B cell (primary cell): ENCODE measurements at regions not wholly inside any gene's neighbourhood (a gene's known extent, or its start where the extent isn't known, plus 50 kb on each side); places are given as distances from the start of the nearest gene placed in this dataset.

Experiments used
- ATAC-seq: fragments of 200-7000 bp; cut with Tn5 transposase; one replicate; pipeline ENCODE4 v1.10.0; 2021; ENCODE audit warnings: low read depth, mild to moderate bottlenecking, moderate number of reproducible peaks, moderate library complexity
- CTCF ChIA-PET: fragments of 350-600 bp; sonication (Branson Sonifier 250); formaldehyde crosslinking; loops from one replicate; lab custom pipeline; 2021; ENCODE audit warnings: antibody characterized with exemption, inconsistent platforms; lab: Charles Lee
- POLR2A ChIA-PET: fragments of 350-600 bp; sonication (Branson Sonifier 250); formaldehyde crosslinking; loops from one replicate; lab custom pipeline; 2021; ENCODE audit warnings: antibody characterized with exemption; lab: Charles Lee
- DNase-seq: peaks from one replicate; pipeline ENCODE4 v3.0.0; 2013
- H2AFZ ChIP-seq: 2 replicates; pipeline ENCODE4 v1.6.1; 2012; ENCODE audit warnings: mild to moderate bottlenecking, low read depth, low read length; ENCODE audit not compliant: insufficient read depth, poor library complexity, severe bottlenecking
- H3K27ac ChIP-seq, 2 donors: 1 replicate in 1 of 2; 2 replicates in 1 of 2; pipeline ENCODE4 v1.5.1; 2012 to 2013; ENCODE audit warnings: low read length in 2 of 2, mild to moderate bottlenecking in 2 of 2, moderate library complexity in 1 of 2
- H3K27me3 ChIP-seq, 4 experiments: fragments of 200-600 bp in 1 of 4; sonication (generic) in 1 of 4; replicated peaks in 1 of 4; 1 replicate in 2 of 4; 2 replicates in 2 of 4; pipeline versions ENCODE4 v1.6.1 to v1.7.0; 2013 to 2016; ENCODE audit warnings: low read length in 3 of 4, mild to moderate bottlenecking in 2 of 4, mixed read lengths in 1 of 4, moderate library complexity in 1 of 4; ENCODE audit not compliant: insufficient read depth in 4 of 4, control insufficient read depth in 3 of 4; ENCODE audit errors: control extremely low read depth in 1 of 4
- H3K36me3 ChIP-seq, 2 experiments: replicated peaks in 1 of 2; 1 replicate in 1 of 2; 2 replicates in 1 of 2; pipeline versions ENCODE4 v1.6.1 to v1.7.1; 2013; ENCODE audit warnings: low read length in 1 of 2; ENCODE audit not compliant: insufficient read depth in 2 of 2, control insufficient read depth in 1 of 2; ENCODE audit errors: control extremely low read depth in 1 of 2, extremely low read depth in 1 of 2
- H3K4me1 ChIP-seq, 2 donors: fragments of 200-600 bp in 1 of 2; sonication (generic) in 1 of 2; 1 replicate in 1 of 2; 2 replicates in 1 of 2; pipeline versions ENCODE4 v1.5.1 to v1.6.1; 2013 to 2017; ENCODE audit warnings: low read length in 2 of 2; ENCODE audit not compliant: control insufficient read depth in 2 of 2, insufficient read depth in 2 of 2
- H3K4me2 ChIP-seq: replicated peaks from 2 replicates; pipeline ENCODE3; 2012; ENCODE audit warnings: mild to moderate bottlenecking, low read depth, low read length; ENCODE audit not compliant: poor library complexity, severe bottlenecking
- H3K4me3 ChIP-seq, 5 experiments: fragments of 200-600 bp in 1 of 5; sonication (generic) in 1 of 5; 1 replicate in 3 of 5; 2 replicates in 2 of 5; pipeline versions ENCODE4 v1.5.1 to v1.7.0; 2011 to 2016; ENCODE audit warnings: low read length in 4 of 5, mild to moderate bottlenecking in 4 of 5, low read depth in 2 of 5, control low read depth in 1 of 5, moderate library complexity in 1 of 5; ENCODE audit not compliant: insufficient read depth in 1 of 5; ENCODE audit errors: control extremely low read depth in 1 of 5, extremely low read depth in 1 of 5
- H3K79me2 ChIP-seq: fragments of 200-600 bp; sonication (generic); one replicate; pipeline ENCODE4 v1.6.0; 2016; ENCODE audit warnings: low read length; ENCODE audit not compliant: control insufficient read depth, insufficient read depth
- H3K9ac ChIP-seq: fragments of 200-600 bp; sonication (generic); 2 replicates; pipeline ENCODE4 v1.6.1; 2017; ENCODE audit warnings: mild to moderate bottlenecking, low read length, moderate library complexity
- H3K9me3 ChIP-seq, 3 donors: one replicate each; pipeline versions ENCODE4 v1.6.1 to v1.7.1; 2013; ENCODE audit warnings: low read length in 2 of 3; ENCODE audit not compliant: control insufficient read depth in 2 of 3, insufficient read depth in 1 of 3; ENCODE audit errors: control extremely low read depth in 1 of 3
- H4K20me1 ChIP-seq: 2 replicates; pipeline ENCODE4 v1.6.0; 2012; ENCODE audit warnings: mild to moderate bottlenecking, low read length; ENCODE audit not compliant: insufficient read depth, control insufficient read depth, poor library complexity, severe bottlenecking
- H3K27ac Mint-ChIP-seq: one replicate; pipeline ENCODE4 v1.8.0; 2021; ENCODE audit warnings: mixed read lengths
- H3K27me3 Mint-ChIP-seq: one replicate; pipeline ENCODE4 v1.8.0; 2021; ENCODE audit warnings: mixed read lengths
- H3K4me1 Mint-ChIP-seq: one replicate; pipeline ENCODE4 v1.8.0; 2021; ENCODE audit warnings: mixed read lengths
- H3K4me3 Mint-ChIP-seq: one replicate; pipeline ENCODE4 v1.8.0; 2021; ENCODE audit warnings: mixed read lengths
- H3K9me3 Mint-ChIP-seq: one replicate; pipeline ENCODE4 v1.8.0; 2022; ENCODE audit warnings: mixed read lengths; ENCODE audit not compliant: insufficient read depth
- CTCF ChIP-seq: fragments of 200-600 bp; IDR thresholded peaks from one replicate; pipeline ENCODE4 v1.8.0; 2022; ENCODE audit warnings: antibody characterized with exemption, mild to moderate bottlenecking
- EZH2 ChIP-seq: IDR thresholded peaks from 2 replicates; pipeline ENCODE4 v1.6.1; 2012; ENCODE audit warnings: borderline replicate concordance, low read depth, mild to moderate bottlenecking, moderate library complexity, low read length; ENCODE audit not compliant: insufficient read depth, poor library complexity, severe bottlenecking
- WGBS: methylation state at CpG from one replicate; pipeline ENCODE4 v1.1.5; 2013; ENCODE audit warnings: missing lambda C conversion rate; ENCODE audit not compliant: insufficient coverage; 5-methylcytosine and 5-hydroxymethylcytosine counted together
- intact Hi-C: fragments of 100-400 bp; cut with micrococcal nuclease; formaldehyde crosslinking; loops from one replicate; pipeline ENCODE4 v1.10.0; 2022

GRCh38 chr4:91795947-91796346 is 507.8 kb upstream of the GRID2 start:
- Histone ChIP-seq H3K4me2 (no peak overlapping the region), H3K79me2 (no peaks in the 10 kb centered on the region), H3K4me3 (no peak overlapping the region), H3K9me3 (peaks cover 0 to 7% (median 0%) of the 10 kb centered on the region in 3 donors), H2AFZ (no peak overlapping the region), H3K27me3 (no peaks in the 10 kb centered on the region), H3K27ac (no peak overlapping the region), H3K9ac (no peak overlapping the region), H3K36me3 (no peaks in the 10 kb centered on the region), H3K4me1 (no peaks in the 10 kb centered on the region), H4K20me1 (no peaks in the 10 kb centered on the region)
- Mint-ChIP-seq H3K9me3 (no peaks in the 10 kb centered on the region), H3K4me3 (no peak overlapping the region), H3K27ac (no peak overlapping the region), H3K4me1 (no peaks in the 10 kb centered on the region), H3K27me3 (no peaks in the 10 kb centered on the region)
- DNase-seq (no peak), ATAC-seq (no peak)
- TF ChIP-seq EZH2 (no peak), CTCF (no peak)
- no CpG with 5 or more reads among the region's 1 CpG for WGBS
- intact Hi-C loops = no loop called here
- ChIA-PET CTCF (no interaction called here), POLR2A (no interaction called here)

GRCh38 chr4:91812319-91812718 is 491.4 kb upstream of the GRID2 start:
- ATAC-seq = no peak
- H4K20me1 ChIP-seq = no peaks in the 10 kb centered on the region
- H3K36me3 ChIP-seq = no peaks in the 10 kb centered on the region
- ChIA-PET POLR2A (no interaction called here), CTCF (no interaction called here)
- no peak overlapping the region for H3K27ac ChIP-seq
- Mint-ChIP-seq H3K27ac (no peak overlapping the region), H3K27me3 (no peaks in the 10 kb centered on the region), H3K4me3 (no peak overlapping the region), H3K9me3 (peaks cover 5% of the 10 kb centered on the region), H3K4me1 (no peaks in the 10 kb centered on the region)
- WGBS = no CpG with 5 or more reads among the region's 1 CpG
- H3K9me3 ChIP-seq = no peaks in the 10 kb centered on the region
- no peak overlapping the region for H3K4me3 ChIP-seq
- H3K27me3 ChIP-seq = no peaks in the 10 kb centered on the region
- TF ChIP-seq EZH2 = no peak
- no peak for TF ChIP-seq CTCF
- no peak for DNase-seq
- H3K9ac ChIP-seq = no peak overlapping the region
- no peak overlapping the region for H2AFZ ChIP-seq
- intact Hi-C loops = no loop called here
- no peaks in the 10 kb centered on the region for H3K4me1 ChIP-seq
- H3K4me2 ChIP-seq = no peak overlapping the region
- H3K79me2 ChIP-seq = no peaks in the 10 kb centered on the region
